Natural killer cell (primary cell): ENCODE measurements at regions not wholly inside any gene's neighbourhood (a gene's known extent, or its start where the extent isn't known, plus 50 kb on each side); places are given as distances from the start of the nearest gene placed in this dataset.

Experiments used
- ATAC-seq, 3 donors: fragments of 150-1000 bp in 2 of 3; fragments of 200-7000 bp in 1 of 3; cut with Tn5 transposase; 1 replicate in 1 of 3; 2 replicates in 2 of 3; pipeline ENCODE4 v1.10.0; 2021; ENCODE audit warnings: mild to moderate bottlenecking in 2 of 3, moderate library complexity in 2 of 3
- DNase-seq, 2 donors: peaks; one replicate each; pipeline versions ENCODE4 v3.0.0 to v3.0.0-alpha.2; 2013 to 2021; ENCODE audit warnings: mixed read lengths in 1 of 2
- H3K27ac ChIP-seq: one replicate; pipeline ENCODE4 v1.5.1; 2013; ENCODE audit warnings: mild to moderate bottlenecking, low read length
- H3K27me3 ChIP-seq: one replicate; pipeline ENCODE4 v1.6.1; 2013; ENCODE audit warnings: low read length; ENCODE audit not compliant: control insufficient read depth, insufficient read depth
- H3K36me3 ChIP-seq: one replicate; pipeline ENCODE4 v1.6.1; 2013; ENCODE audit warnings: low read length; ENCODE audit not compliant: control insufficient read depth, insufficient read depth
- H3K4me1 ChIP-seq: one replicate; pipeline ENCODE4 v1.6.1; 2013; ENCODE audit warnings: low read length; ENCODE audit not compliant: control insufficient read depth, insufficient read depth
- H3K4me3 ChIP-seq: one replicate; pipeline ENCODE4 v1.5.1; 2013; ENCODE audit warnings: low read length
- H3K9me3 ChIP-seq: one replicate; pipeline ENCODE4 v1.6.1; 2013; ENCODE audit warnings: low read length; ENCODE audit not compliant: control insufficient read depth, insufficient read depth
- H3K27ac Mint-ChIP-seq, 2 donors: one replicate each; pipeline ENCODE4 v1.8.0; 2022; ENCODE audit warnings: mild to moderate bottlenecking in 2 of 2, mixed read lengths in 2 of 2, moderate library complexity in 1 of 2
- H3K27me3 Mint-ChIP-seq, 2 donors: one replicate each; pipeline ENCODE4 v1.8.0; 2022; ENCODE audit warnings: low read depth in 2 of 2, mixed read lengths in 2 of 2
- H3K36me3 Mint-ChIP-seq: one replicate; pipeline ENCODE4 v1.8.0; 2022; ENCODE audit warnings: mixed read lengths
- H3K4me1 Mint-ChIP-seq, 2 donors: one replicate each; pipeline ENCODE4 v1.8.0; 2022; ENCODE audit warnings: mixed read lengths in 2 of 2
- H3K4me3 Mint-ChIP-seq: one replicate; pipeline ENCODE4 v1.8.0; 2022; ENCODE audit warnings: mild to moderate bottlenecking, moderate library complexity, mixed read lengths
- H3K9me3 Mint-ChIP-seq, 2 donors: one replicate each; pipeline ENCODE4 v1.8.0; 2022; ENCODE audit warnings: mixed read lengths in 2 of 2
- CTCF ChIP-seq: fragments of 200-600 bp; IDR thresholded peaks from one replicate; pipeline ENCODE4 v1.8.0; 2022; ENCODE audit warnings: antibody characterized with exemption
- whole genome bisulfite sequencing: methylation state at CpG from one replicate; pipeline ENCODE4 v1.1.7; 2013; ENCODE audit warnings: missing lambda C conversion rate; ENCODE audit not compliant: insufficient coverage; 5-methylcytosine and 5-hydroxymethylcytosine counted together
- intact Hi-C: fragments of 100-400 bp; cut with micrococcal nuclease; formaldehyde crosslinking; loops from one replicate; pipeline ENCODE4 v1.14.2; 2022

- no peak for ATAC-seq
- intact Hi-C loops, result no loop called here
- no peak for TF ChIP-seq CTCF
- Mint-ChIP-seq H3K36me3 (no peaks in the 10 kb centered on the region), H3K4me1 (no peaks in the 10 kb centered on the region), H3K27me3 (no peaks in the 10 kb centered on the region), H3K4me3 (no peak overlapping the region), H3K27ac (no peak overlapping the region), H3K9me3 (no peaks in the 10 kb centered on the region)
- H3K4me1 ChIP-seq, result no peaks in the 10 kb centered on the region
- H3K9me3 ChIP-seq, result no peaks in the 10 kb centered on the region
- H3K4me3 ChIP-seq, result no peak overlapping the region
- no peak overlapping the region for H3K27ac ChIP-seq
- H3K36me3 ChIP-seq, result no peaks in the 10 kb centered on the region
- H3K27me3 ChIP-seq, result no peaks in the 10 kb centered on the region
- DNase-seq, result no peak
- 88% methylated on average over 2 of the region's 2 CpGs for WGBS
These were observed 247.8 kb downstream of the MSRB3 start for GRCh38 chr12:65526311-65526710.

- Mint-ChIP-seq H3K4me3 (no peak overlapping the region), H3K27me3 (no peaks in the 10 kb centered on the region), H3K9me3 (no peaks in the 10 kb centered on the region), H3K27ac (no peak overlapping the region), H3K36me3 (no peaks in the 10 kb centered on the region), H3K4me1 (no peaks in the 10 kb centered on the region)
- ATAC-seq, result no peak
- no peaks in the 10 kb centered on the region for H3K36me3 ChIP-seq
- no peaks in the 10 kb centered on the region for H3K4me1 ChIP-seq
- H3K27me3 ChIP-seq, result no peaks in the 10 kb centered on the region
- no peak for TF ChIP-seq CTCF
- H3K9me3 ChIP-seq, result no peaks in the 10 kb centered on the region
- 81% methylated on average over 3 of the region's 3 CpGs for WGBS
- intact Hi-C loops, result no loop called here
- no peak overlapping the region for H3K27ac ChIP-seq
- H3K4me3 ChIP-seq, result no peak overlapping the region
- DNase-seq, result no peak
These were observed 249.6 kb downstream of the MSRB3 start for GRCh38 chr12:65528127-65528526.

- TF ChIP-seq CTCF, result no peak
- intact Hi-C loops, result no loop called here
- no peaks in the 10 kb centered on the region for H3K4me1 ChIP-seq
- no peaks in the 10 kb centered on the region for H3K4me1 Mint-ChIP-seq
- H3K27ac ChIP-seq, result no peak overlapping the region
- H3K27me3 ChIP-seq, result no peaks in the 10 kb centered on the region
- ATAC-seq (no peak), DNase-seq (no peak)
- 86% methylated on average over 1 of the region's 2 CpGs for WGBS
- H3K9me3 Mint-ChIP-seq, result no peaks in the 10 kb centered on the region
- H3K4me3 ChIP-seq, result no peak overlapping the region
- H3K27ac Mint-ChIP-seq, result no peak overlapping the region
- no peaks in the 10 kb centered on the region for H3K9me3 ChIP-seq
- H3K4me3 Mint-ChIP-seq, result no peak overlapping the region
- H3K36me3 Mint-ChIP-seq, result no peaks in the 10 kb centered on the region
- no peaks in the 10 kb centered on the region for H3K27me3 Mint-ChIP-seq
- H3K36me3 ChIP-seq, result no peaks in the 10 kb centered on the region
These were observed 250.6 kb downstream of the MSRB3 start for GRCh38 chr12:65529106-65529505.

GRCh38 chr12:65529771-65530435 lies 251.4 kb downstream of the MSRB3 start:
- Mint-ChIP-seq H3K4me3 (no peak overlapping the region), H3K27ac (no peak overlapping the region), H3K27me3 (peaks cover 0 to 2% of the 10 kb centered on the region in 2 donors), H3K4me1 (no peaks in the 10 kb centered on the region), H3K36me3 (no peaks in the 10 kb centered on the region), H3K9me3 (no peaks in the 10 kb centered on the region)
- Histone ChIP-seq H3K4me3 (no peak overlapping the region), H3K4me1 (no peaks in the 10 kb centered on the region), H3K36me3 (no peaks in the 10 kb centered on the region), H3K27ac (no peak overlapping the region), H3K9me3 (no peaks in the 10 kb centered on the region), H3K27me3 (no peaks in the 10 kb centered on the region)
- 96% methylated on average over 7 of the region's 7 CpGs for WGBS
- DNase-seq, result no peak
- intact Hi-C loops, result no loop called here
- ATAC-seq, result no peak
- no peak for TF ChIP-seq CTCF
